ENCODE measurements at regions not wholly inside any gene's neighbourhood (a gene's known extent, or its start where the extent isn't known, plus 50 kb on each side); places are given as distances from the start of the nearest gene placed in this dataset.

DNA sequence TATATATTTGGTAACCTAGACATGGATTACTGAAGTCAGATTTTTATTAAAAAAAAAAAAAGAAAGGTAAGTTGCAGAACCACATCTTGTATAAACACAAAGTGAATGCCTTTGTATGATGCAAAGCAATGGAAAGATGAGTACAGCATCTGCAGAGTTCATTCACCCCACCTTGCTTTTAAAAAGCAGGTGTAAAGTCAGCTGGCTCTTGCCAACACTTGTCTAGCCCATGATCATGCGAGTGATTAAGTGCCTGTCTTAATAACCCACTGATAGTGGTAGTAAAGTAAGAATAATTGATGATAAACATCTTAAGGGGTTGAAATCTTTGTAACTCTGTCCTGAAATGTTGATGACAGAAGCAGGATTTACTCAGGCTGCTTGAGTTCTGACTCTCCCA lies 710.4 kb downstream of the EFNB2 start:
- peak; percentile 17 for DNase-seq

- DNase-seq, result no peak
Observed at GRCh38 chr13:105821337-105821736, 714.1 kb downstream of the EFNB2 start.

- DNase-seq, result no peak
Observed at GRCh38 chr13:105820415-105820814, 715.0 kb downstream of the EFNB2 start.

GRCh38 chr13:105817498-105817897 lies 718.0 kb downstream of the EFNB2 start:
- DNase-seq, result no peak

DNA sequence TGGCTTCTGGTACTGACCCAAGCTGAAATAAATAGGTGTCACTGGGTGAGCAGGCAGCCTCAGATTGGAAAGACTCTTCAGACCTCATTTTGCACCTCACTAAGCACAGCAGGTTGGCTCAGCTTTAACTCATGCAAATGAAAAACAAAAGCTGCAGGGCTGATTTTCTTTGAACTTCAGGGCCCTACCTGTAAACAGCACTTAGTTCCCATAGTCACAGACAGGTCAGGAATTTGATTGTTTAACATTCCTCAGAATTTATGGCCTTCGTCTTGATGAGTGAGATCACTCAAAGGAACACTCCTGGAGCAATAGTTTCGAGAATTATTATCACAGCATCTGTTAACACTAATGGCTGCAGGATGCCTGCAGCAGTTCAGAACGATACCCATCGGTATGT lies 718.5 kb downstream of the EFNB2 start:
- no peak for DNase-seq

DNA sequence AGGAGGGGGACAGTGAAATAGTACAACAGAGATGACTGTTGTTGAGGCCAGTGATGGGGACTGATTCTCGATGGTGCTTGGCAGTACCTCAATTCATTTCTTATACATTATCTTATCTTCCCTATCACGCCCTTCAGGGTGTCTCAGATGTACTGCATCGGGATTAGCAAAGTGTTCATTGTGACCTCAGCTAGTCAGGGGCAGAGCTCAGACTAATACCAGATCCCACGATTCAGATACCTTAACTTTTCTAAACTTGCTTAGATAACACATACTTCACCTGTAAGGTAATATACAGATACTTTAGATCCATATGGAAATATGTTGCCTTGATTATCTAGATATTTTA lies 720.6 kb downstream of the EFNB2 start:
- no peak for DNase-seq

GRCh38 chr13:105814219-105814901 lies 721.1 kb downstream of the EFNB2 start:
- DNase-seq, result no peak

GRCh38 chr13:105806628-105806920 lies 728.9 kb downstream of the EFNB2 start:
- DNase-seq, result peak; percentile 71

- no peak for DNase-seq
Observed at GRCh38 chr13:105805892-105806627, 729.4 kb downstream of the EFNB2 start.

DNA sequence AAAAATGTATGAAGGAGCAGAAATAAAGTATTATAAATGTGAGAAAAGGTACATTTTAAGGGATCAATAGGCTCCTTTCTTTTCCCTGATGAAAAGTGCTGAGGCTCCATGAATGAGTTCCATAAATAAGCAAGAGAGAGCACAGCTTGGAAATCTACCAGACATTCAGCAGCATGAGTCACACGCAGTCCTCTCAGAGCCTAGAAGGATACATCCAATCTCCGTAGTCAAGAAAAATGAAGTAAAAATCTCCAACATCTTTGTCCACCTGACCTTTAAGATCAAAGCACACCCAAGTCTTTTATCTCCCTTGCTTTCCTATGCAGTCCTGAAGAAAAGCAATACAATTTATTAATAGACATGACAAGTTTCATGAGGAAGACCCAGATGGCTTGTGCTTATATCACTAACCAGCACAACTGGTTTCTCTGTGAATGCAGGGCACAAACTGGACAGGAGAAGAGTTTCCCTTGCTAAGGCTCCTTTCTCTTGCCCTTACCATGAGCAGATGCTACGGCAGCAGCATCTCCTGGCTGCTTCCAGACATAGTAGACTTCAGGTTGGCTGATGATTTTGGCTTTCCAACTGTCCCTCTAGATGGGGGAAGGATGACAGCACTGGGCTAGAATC lies 730.8 kb downstream of the EFNB2 start:
- DNase-seq, result peak; percentile 79

DNA sequence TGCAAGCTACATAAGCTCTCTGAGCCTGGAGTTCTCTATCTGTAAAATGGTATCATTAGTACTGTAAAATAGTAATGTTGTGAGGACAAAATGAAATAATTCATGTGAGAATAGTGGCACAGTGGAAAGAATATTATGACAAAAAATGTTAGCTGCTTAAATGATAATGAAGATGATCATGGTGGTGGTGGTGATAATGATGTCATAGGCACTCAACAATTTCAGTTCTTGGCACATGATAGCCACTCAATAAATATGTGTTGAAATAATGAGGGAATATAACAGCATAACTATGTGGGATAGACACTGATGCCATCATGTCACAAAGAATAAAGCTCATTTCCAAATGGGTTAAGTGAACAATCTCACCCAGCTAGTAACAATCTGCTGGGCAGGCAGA lies 736.3 kb downstream of the EFNB2 start:
- no peak for DNase-seq

- DNase-seq, result no peak
Observed at GRCh38 chr13:105798541-105798940, 736.9 kb downstream of the EFNB2 start.

- no peak for DNase-seq
Observed at GRCh38 chr13:105796081-105796480, 739.4 kb downstream of the EFNB2 start.

GRCh38 chr13:105790923-105791322 lies 744.5 kb downstream of the EFNB2 start:
- DNase-seq, result no peak

GRCh38 chr13:105788530-105788929 lies 746.9 kb downstream of the EFNB2 start:
- no peak for DNase-seq

GRCh38 chr13:105787632-105788031 lies 747.8 kb downstream of the EFNB2 start:
- DNase-seq, result no peak

DNA sequence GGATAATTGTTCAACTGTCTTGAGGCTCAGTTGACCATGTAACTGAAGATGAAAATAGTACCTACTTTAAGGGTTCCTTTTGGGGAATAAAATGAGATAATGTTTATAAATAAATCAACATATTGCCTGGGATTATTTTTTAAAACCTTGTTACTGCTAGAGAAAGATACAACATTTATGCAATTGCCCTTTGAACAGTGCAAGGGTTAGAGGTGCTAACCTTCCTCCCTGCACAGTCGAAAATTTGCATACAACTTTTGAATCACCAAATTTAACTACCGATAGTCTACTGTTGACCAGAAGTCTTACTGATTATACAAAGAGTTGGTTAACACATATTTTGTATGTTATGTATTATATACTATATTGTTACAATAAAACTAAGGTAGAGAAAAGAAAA lies 750.0 kb downstream of the EFNB2 start:
- no peak for DNase-seq

GRCh38 chr13:105783261-105783660 lies 752.2 kb downstream of the EFNB2 start:
- DNase-seq, result no peak

DNA sequence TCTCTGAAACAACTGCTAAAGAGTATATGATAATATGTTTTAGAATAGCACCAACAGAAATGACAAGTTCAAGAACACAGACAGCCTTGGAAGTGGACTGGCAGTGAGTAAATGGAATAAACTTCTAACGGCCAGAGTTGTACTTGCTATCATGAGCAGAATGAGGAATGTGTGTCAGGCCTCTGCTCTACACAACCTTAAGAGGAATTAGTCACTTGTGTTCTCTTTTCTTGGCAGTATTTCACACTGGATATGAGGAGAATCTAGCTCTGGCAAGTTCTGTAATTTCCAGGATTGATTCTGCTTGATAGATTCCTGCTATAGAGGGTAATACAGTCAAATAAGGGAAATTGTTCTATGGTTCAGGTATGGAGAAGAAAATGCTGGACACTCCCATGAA lies 757.3 kb downstream of the EFNB2 start:
- DNase-seq, result peak; percentile 58

- DNase-seq, result peak; percentile 6
Observed at GRCh38 chr13:105774739-105775460, 760.6 kb downstream of the EFNB2 start.

DNA sequence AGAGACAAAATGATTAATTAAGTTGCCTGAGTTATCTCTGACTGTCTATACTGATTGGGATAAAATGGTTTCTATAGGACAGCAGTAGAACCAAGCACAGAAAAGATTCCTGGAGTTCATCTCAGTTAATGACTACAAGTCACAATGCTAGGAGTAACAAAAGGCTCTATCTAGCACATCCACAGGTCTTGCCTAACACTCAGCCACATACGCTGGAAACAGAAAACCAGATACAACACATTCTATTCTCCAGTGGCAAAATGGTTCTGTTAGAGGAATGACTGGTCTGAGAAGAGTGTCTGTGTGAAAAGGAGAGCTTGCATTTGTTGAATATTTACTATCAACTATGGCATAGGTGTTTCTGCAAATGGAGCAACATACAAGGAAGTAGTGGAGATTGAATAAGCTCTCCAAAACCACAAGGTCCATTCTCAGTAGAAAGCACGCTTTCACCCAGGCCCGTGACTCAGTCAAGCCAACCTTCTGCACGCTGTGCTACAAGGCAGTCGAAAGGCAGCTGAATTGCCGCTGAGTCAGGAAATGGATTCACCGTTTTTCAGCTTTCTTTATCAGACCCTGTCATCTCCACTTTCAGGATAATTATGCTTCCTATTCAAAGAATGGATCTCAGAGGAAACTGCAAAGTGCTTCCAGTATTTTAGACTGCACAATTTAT lies 761.5 kb downstream of the EFNB2 start:
- DNase-seq, result peak; percentile 58

GRCh38 chr13:105773241-105773640 lies 762.2 kb downstream of the EFNB2 start:
- no peak for DNase-seq

DNA sequence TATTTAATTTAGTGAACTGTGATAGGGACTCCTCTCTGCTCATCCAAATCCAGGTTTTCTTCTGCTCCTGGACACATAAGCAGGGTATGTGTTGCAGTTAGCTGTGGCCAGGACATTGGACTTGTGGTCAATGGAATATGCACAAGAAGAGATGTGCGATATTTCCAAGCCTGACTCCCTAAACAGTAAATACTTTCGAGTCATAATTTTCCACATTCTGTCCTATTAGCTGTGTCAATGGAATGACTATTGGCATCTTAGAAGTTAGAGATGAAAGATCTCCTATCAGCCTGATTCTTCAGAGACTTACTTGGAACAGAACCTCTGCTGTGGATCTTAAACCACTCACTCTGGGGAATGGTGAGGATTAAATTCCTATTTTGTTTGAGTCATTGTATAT lies 771.0 kb downstream of the EFNB2 start:
- peak; percentile 71 for DNase-seq
